Right ventricle myocardium inferior (tissue), 1 donor: ENCODE measurements at regions not wholly inside any gene's neighbourhood (a gene's known extent, or its start where the extent isn't known, plus 50 kb on each side); places are given as distances from the start of the nearest gene placed in this dataset.

Experiments used
- ATAC-seq: fragments of 200-7000 bp; cut with Tn5 transposase; one replicate; pipeline ENCODE4 v1.9.1; 2020; ENCODE audit warnings: mild to moderate bottlenecking, moderate library complexity
- DNase-seq: peaks from one replicate; pipeline ENCODE4 v3.0.0; 2021; ENCODE audit errors: missing footprints
- intact Hi-C: fragments of 100-400 bp; cut with DNase I; formaldehyde crosslinking; loops from one replicate; pipeline ENCODE4 v1.11.0; 2022
- donor health status: DM: no; HTN: yes; CAD: no; lungs with severe emphysema.

DNA sequence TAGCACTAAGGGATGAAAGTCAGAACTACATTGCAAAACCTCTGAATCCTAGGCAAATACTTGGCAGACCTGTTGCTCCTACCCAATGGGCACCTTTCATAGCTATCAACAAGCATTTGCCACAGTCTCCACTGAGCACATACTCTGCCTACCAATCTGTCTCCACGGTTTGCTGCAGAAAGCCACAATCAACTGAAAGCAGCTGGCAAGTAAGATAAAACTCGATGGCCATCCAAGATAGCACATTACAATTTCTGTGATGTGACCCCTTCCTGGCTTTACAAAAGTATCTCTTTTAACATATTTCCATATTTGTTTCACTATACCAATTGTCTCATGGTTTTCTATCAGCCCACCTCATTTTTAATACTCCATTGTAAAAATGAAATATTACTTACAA, 1060.5 kb upstream of the INTU start:
- ATAC-seq (no peak), DNase-seq (no peak)
- intact Hi-C loops, result no loop called here

DNA sequence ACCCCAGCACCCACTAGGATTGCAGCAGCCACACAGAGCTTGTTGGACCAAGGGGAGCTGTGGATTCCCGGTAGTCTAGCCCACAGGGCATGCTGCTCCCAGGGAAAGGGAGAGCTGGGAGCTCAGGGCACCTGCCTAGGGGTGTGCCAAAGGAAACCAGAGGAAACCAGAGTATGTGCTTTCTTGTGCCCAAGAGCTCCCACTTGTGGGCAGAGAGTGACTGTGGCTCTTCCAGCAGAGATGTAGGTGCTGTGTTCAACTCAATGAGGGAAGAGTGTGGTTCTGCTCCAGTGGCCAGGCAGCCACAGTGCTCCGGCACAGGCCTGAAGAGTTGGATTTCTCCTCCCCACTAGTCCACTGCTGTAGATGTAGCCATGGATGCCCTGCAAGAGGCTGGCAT, 1050.0 kb upstream of the INTU start:
- intact Hi-C loops, result no loop called here
- ATAC-seq (no peak), DNase-seq (no peak)

DNA sequence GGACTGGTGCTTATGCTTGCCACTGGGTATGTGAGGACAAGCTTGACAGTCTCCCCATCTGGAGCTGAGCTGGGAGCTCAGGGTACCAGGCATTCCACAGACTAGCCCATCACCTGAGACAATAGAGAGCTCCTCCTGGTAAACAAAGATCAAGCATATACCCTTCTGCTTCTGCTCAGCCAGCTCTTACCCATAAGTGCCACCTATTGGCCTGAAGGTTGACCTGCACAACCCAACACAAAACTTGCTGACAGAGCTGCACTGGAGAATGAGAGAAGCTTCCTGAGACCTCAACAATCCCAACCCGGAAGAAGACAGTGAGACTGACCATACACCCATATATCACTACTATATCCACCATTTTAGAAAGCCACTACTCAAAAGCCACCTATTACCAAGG, 1049.2 kb upstream of the INTU start:
- intact Hi-C loops, result no loop called here
- no peak for DNase-seq
- ATAC-seq, result no peak

DNA sequence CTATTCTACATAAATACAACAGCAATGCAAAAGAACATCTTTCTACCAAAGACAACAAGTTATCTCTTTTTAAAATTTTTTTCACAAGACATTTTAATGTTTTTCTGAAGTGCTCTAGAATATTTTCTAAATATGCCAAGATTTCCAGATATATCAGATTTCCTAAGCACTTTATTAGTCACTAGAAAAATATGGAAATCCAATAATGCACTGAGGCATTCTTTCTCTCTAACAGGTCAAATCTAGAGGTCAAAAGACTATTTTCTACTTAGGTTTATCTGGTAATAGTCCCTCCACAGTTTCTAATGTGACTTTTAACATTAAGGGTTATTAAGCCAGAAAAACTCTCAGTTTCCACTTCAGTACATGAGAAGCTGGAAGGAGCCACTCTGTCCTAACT, 1041.2 kb upstream of the INTU start:
- no peak for ATAC-seq
- DNase-seq, result no peak
- intact Hi-C loops, result no loop called here

GRCh38 chr4:126592088-126592487, 1040.7 kb upstream of the INTU start:
- DNase-seq, result no peak

DNA sequence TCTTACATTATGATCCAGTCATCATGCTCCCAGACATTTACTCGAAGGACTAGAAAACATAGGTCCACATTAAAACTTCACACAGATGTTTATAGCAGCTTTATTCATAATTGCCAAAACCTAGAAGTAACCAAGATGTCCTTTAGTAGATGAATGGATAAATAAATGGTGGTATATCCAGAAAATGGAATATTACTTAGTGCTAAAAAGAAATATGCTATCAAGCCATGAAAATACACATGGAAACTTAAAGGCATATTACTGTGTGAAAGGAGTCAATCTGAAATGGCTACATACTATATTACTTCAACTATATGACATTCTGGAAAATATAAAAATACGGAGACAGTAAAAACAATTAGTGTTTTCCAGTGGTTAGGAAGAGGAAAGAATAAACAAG, 1039.1 kb upstream of the INTU start:
- DNase-seq (no peak), ATAC-seq (no peak)
- intact Hi-C loops, result no loop called here

More at GRCh38 chr4:126592088-126592487, 1040.7 kb upstream of the INTU start:
- ATAC-seq, result no peak
- intact Hi-C loops, result no loop called here

DNA sequence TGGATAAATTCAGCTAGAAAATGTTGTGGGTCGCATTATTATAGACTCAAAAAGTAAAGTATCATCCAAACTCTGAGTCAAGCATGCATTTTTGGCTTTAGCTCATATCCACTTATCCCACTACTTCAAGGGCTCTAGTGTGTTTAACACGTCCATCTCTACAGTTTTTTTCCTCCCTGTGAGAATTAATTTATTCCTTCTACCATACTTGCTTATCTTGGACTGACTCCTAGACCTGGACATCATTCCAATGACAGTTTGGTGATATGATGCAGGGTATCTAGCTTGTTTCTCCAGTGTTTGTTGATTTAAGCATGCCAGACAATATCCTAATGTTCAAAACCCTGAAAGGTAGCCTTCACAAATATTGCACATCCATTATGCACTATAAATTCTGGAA, 1037.1 kb upstream of the INTU start:
- no peak for ATAC-seq
- intact Hi-C loops, result no loop called here

GRCh38 chr4:126599746-126600145, 1033.0 kb upstream of the INTU start:
- no peak for DNase-seq
- no peak for ATAC-seq
- intact Hi-C loops, result loop anchor here (5.0 kb wide), 1 partner anchor 1282 kb away; no protein-coding TSS in a partner anchor

More for the DNA sequence above, 1037.1 kb upstream of the INTU start:
- DNase-seq, result no peak

- intact Hi-C loops, result loop anchor here (5.0 kb wide), 1 partner anchor 1286 kb away; no protein-coding TSS in a partner anchor
- DNase-seq (no peak), ATAC-seq (no peak)
Measured at GRCh38 chr4:126603210-126603609, 1029.5 kb upstream of the INTU start.

- DNase-seq, result no peak
- intact Hi-C loops, result loop anchor here (5.0 kb wide), 1 partner anchor 1287 kb away; no protein-coding TSS in a partner anchor
- no peak for ATAC-seq
Measured at GRCh38 chr4:126603825-126604224, 1028.9 kb upstream of the INTU start.

DNA sequence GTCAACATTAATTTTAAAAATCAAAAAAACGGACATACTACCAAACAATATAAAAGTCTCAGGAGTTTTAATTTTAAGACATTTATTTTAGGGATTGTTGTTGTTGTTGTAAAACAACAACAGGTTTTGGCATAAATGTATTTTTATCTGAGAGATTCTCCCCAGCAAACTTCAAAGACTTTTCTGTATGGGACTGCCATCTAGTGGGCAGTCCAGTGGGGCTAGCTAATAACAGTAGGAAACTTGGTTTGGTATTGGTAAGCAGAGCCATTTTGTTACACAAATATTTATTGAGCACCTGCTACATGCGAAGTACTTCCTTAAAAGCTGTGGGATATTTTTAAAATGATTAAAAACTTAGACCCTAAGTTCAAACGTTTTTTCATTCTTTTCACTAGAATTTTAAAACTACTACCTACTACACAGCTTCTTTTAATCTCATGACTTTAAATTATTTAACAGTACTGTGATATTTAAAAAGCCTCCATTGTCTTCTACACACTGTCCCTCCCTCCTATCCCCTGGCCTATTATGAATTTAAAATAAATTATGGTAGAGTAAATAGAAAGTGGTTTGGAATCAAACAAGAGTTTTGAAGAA, 1028.4 kb upstream of the INTU start:
- DNase-seq, result no peak
- ATAC-seq, result no peak
- intact Hi-C loops, result loop anchor here (5.0 kb wide), 1 partner anchor 1287 kb away; no protein-coding TSS in a partner anchor

GRCh38 chr4:126610933-126611332, 1021.8 kb upstream of the INTU start:
- no peak for ATAC-seq
- intact Hi-C loops, result no loop called here
- DNase-seq, result no peak

DNA sequence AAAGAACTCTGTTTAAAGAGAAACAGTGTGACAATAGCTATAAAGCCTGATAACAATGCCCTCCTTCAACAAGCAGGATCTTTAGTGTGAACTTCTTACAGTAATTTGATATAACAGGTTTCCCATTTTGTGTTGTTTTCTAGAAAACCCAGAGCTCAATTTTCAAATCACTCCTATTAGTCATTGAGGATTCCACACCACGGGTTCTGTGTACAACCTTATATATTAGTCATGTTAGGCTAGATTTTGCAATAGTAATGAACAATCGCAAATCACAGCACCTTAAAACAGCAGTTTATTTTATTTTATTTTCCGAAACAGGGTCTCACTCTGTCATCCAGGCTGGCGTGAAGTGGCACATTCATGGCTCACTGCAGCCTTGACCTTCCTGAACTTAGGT, 1020.9 kb upstream of the INTU start:
- no peak for DNase-seq
- intact Hi-C loops, result no loop called here
- no peak for ATAC-seq

GRCh38 chr4:126614356-126614855, 1018.4 kb upstream of the INTU start:
- ATAC-seq (no peak), DNase-seq (no peak)
- intact Hi-C loops, result no loop called here

DNA sequence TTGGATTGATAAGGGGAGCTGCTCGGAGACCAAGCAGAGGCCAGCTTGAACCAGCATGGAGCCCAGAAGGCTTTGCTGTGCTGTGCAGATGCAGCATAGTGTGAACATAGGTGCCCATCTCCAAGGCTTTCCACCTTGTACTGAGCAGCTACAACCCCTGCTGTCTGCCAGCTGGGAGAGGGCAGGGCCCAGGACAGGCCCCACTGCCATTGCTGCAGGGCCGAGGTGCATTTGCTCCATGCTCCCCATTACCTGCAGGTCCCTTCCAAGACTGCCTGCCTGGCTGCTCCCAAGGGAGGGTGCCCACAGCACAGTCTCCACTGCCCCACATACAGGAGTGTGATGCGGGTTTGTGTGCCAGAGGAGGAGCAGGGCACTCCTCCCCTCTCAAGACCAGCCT, 1016.0 kb upstream of the INTU start:
- intact Hi-C loops, result no loop called here
- ATAC-seq, result no peak
- DNase-seq, result no peak

- intact Hi-C loops, result no loop called here
- DNase-seq (no peak), ATAC-seq (no peak)
Measured at GRCh38 chr4:126627255-126627654, 1005.5 kb upstream of the INTU start.

GRCh38 chr4:126628933-126629332, 1003.8 kb upstream of the INTU start:
- ATAC-seq, result no peak
- intact Hi-C loops, result no loop called here
- no peak for DNase-seq

GRCh38 chr4:126630230-126630629, 1002.5 kb upstream of the INTU start:
- ATAC-seq (peak; percentile 80), DNase-seq (no peak)
- intact Hi-C loops, result loop anchor here (10.0 kb wide), 1 partner anchor 335 kb away; no protein-coding TSS in a partner anchor

- DNase-seq (no peak), ATAC-seq (no peak)
- intact Hi-C loops, result loop anchor here (10.0 kb wide), 1 partner anchor 331 kb away; no protein-coding TSS in a partner anchor
Measured at GRCh38 chr4:126633306-126633705, 999.5 kb upstream of the INTU start.

- DNase-seq (no peak), ATAC-seq (no peak)
- intact Hi-C loops, result loop anchor here (10.0 kb wide), 1 partner anchor 327 kb away; no protein-coding TSS in a partner anchor
Measured at GRCh38 chr4:126637706-126638105, 995.1 kb upstream of the INTU start.

GRCh38 chr4:126647320-126647719, 985.4 kb upstream of the INTU start:
- intact Hi-C loops, result no loop called here
- DNase-seq, result no peak
- ATAC-seq, result no peak
